H1 (cell line): ENCODE measurements at regions not wholly inside any gene's neighbourhood (a gene's known extent, or its start where the extent isn't known, plus 50 kb on each side); places are given as distances from the start of the nearest gene placed in this dataset.

Source experiments
- CTCF ChIA-PET: fragments of 300-600 bp; sonication (Branson Sonifier 250); formaldehyde crosslinking; loops from one replicate; lab custom pipeline; 2021; ENCODE audit not compliant: partially characterized antibody; lab: Charles Lee
- POLR2A ChIA-PET: fragments of 300-600 bp; sonication (Branson Sonifier 250); formaldehyde crosslinking; loops from one replicate; lab custom pipeline; 2021; ENCODE audit warnings: inconsistent platforms; ENCODE audit not compliant: partially characterized antibody; lab: Charles Lee
- DNase-seq, 2 experiments: peaks; one replicate each; pipeline versions ENCODE4 v3.0.0 to v3.0.0-alpha.2; 2010 to 2022; ENCODE audit warnings: low spot score in 2 of 2, low read depth in 1 of 2, mixed read lengths in 1 of 2
- FAIRE-seq: peaks from 2 replicates; lab custom pipeline; 2011; peaks lifted over from hg19 to GRCh38; lab: Jason Lieb, UNC
- H2AFZ ChIP-seq: 2 replicates; pipeline ENCODE4 v1.8.1; 2012; ENCODE audit warnings: low read length, inconsistent platforms
- H2AK5ac ChIP-seq: 2 replicates; pipeline ENCODE4 v1.6.1; 2013; ENCODE audit warnings: low read depth, low read length
- H2BK120ac ChIP-seq: replicated peaks from 2 replicates; pipeline ENCODE3; 2013; ENCODE audit warnings: low read depth, low read length, inconsistent platforms
- H2BK12ac ChIP-seq: 2 replicates; pipeline ENCODE4 v1.6.1; 2013; ENCODE audit warnings: low read depth, low read length
- H2BK15ac ChIP-seq: 2 replicates; pipeline ENCODE4 v1.6.1; 2013; ENCODE audit warnings: low read length
- H2BK20ac ChIP-seq: 2 replicates; pipeline ENCODE4 v1.6.1; 2013; ENCODE audit warnings: low read length
- H2BK5ac ChIP-seq: 2 replicates; pipeline ENCODE4 v1.6.1; 2013; ENCODE audit warnings: low read depth, low read length
- H3K14ac ChIP-seq: 2 replicates; pipeline ENCODE4 v1.6.1; 2013; ENCODE audit warnings: inconsistent platforms; ENCODE audit not compliant: insufficient read length
- H3K18ac ChIP-seq: 2 replicates; pipeline ENCODE4 v1.6.1; 2013; ENCODE audit warnings: low read length; ENCODE audit errors: extremely low read depth
- H3K23ac ChIP-seq: 2 replicates; pipeline ENCODE4 v1.6.1; 2013; ENCODE audit warnings: inconsistent platforms; ENCODE audit not compliant: insufficient read length
- H3K23me2 ChIP-seq: 2 replicates; pipeline ENCODE4 v1.6.1; 2013; ENCODE audit warnings: low read depth, low read length
- H3K27ac ChIP-seq: 2 replicates; pipeline ENCODE4 v1.6.1; 2011; ENCODE audit warnings: low read depth, low read length, inconsistent platforms
- H3K27me3 ChIP-seq, 4 experiments: replicated peaks in 1 of 4; 1 replicate in 1 of 4; 2 replicates in 3 of 4; pipeline versions ENCODE4 v1.6.1 to v1.8.1; 2011 to 2013; ENCODE audit warnings: low read length in 3 of 4, mild to moderate bottlenecking in 3 of 4, inconsistent platforms in 2 of 4, mixed read lengths in 2 of 4, moderate library complexity in 1 of 4; ENCODE audit not compliant: control insufficient read depth in 3 of 4, insufficient read depth in 3 of 4; ENCODE audit errors: extremely low read depth in 1 of 4
- H3K36me3 ChIP-seq, 4 experiments: 2 replicates each; pipeline versions ENCODE4 v1.6.1 to v1.8.1; 2011 to 2013; ENCODE audit warnings: mild to moderate bottlenecking in 4 of 4, low read length in 3 of 4, moderate library complexity in 2 of 4, control low read depth in 1 of 4, inconsistent platforms in 1 of 4; ENCODE audit not compliant: insufficient read depth in 4 of 4, control insufficient read depth in 2 of 4
- H3K4ac ChIP-seq: replicated peaks from 2 replicates; pipeline ENCODE3; 2013; ENCODE audit warnings: low read length, low read depth, mixed read lengths, inconsistent platforms; ENCODE audit not compliant: insufficient read length
- H3K4me1 ChIP-seq, 4 experiments: replicated peaks in 1 of 4; 1 replicate in 1 of 4; 2 replicates in 3 of 4; pipeline versions ENCODE4 v1.6.1 to v1.8.1; 2011 to 2013; ENCODE audit warnings: low read length in 3 of 4, inconsistent platforms in 2 of 4, mixed read lengths in 1 of 4; ENCODE audit not compliant: insufficient read depth in 4 of 4, control insufficient read depth in 3 of 4
- H3K4me2 ChIP-seq, 2 experiments: 2 replicates each; pipeline versions ENCODE4 v1.6.1 to v1.8.1; 2011 to 2013; ENCODE audit warnings: low read depth in 2 of 2, low read length in 2 of 2, control low read depth in 1 of 2, inconsistent platforms in 1 of 2, mild to moderate bottlenecking in 1 of 2; ENCODE audit not compliant: insufficient read depth in 1 of 2
- H3K4me3 ChIP-seq, 4 experiments: fragments of 200-600, 300-600 bp in 1 of 4; sonication (generic), shearing (Covaris generic), sonication (Bioruptor Twin) in 1 of 4; 2 replicates each; pipeline versions ENCODE4 v1.5.1 to v1.8.1; 2011 to 2016; ENCODE audit warnings: low read length in 4 of 4, low read depth in 3 of 4, control low read depth in 2 of 4, inconsistent platforms in 2 of 4, mild to moderate bottlenecking in 2 of 4, mixed read lengths in 1 of 4, moderate library complexity in 1 of 4; ENCODE audit not compliant: insufficient read depth in 2 of 4; ENCODE audit errors: extremely low read depth in 1 of 4
- H3K56ac ChIP-seq: replicated peaks from 2 replicates; pipeline ENCODE3; 2013; ENCODE audit warnings: low read depth, mild to moderate bottlenecking, mixed read lengths, low read length, inconsistent platforms; ENCODE audit not compliant: insufficient read length
- H3K79me1 ChIP-seq: 2 replicates; pipeline ENCODE4 v1.6.1; 2013; ENCODE audit warnings: low read depth, low read length, control low read depth
- H3K79me2 ChIP-seq, 2 experiments: 2 replicates each; pipeline versions ENCODE4 v1.6.1 to v1.8.1; 2012 to 2013; ENCODE audit warnings: low read length in 2 of 2, mild to moderate bottlenecking in 2 of 2, inconsistent platforms in 1 of 2; ENCODE audit not compliant: insufficient read depth in 2 of 2, control insufficient read depth in 1 of 2
- H3K9ac ChIP-seq, 4 experiments: replicated peaks in 1 of 4; 1 replicate in 1 of 4; 2 replicates in 3 of 4; pipeline versions ENCODE4 v1.6.1 to v1.8.1; 2011 to 2013; ENCODE audit warnings: low read depth in 3 of 4, low read length in 3 of 4, control low read depth in 2 of 4, mild to moderate bottlenecking in 2 of 4, moderate library complexity in 2 of 4, inconsistent platforms in 1 of 4; ENCODE audit errors: extremely low read depth in 1 of 4
- H3K9me3 ChIP-seq, 2 experiments: 2 replicates each; pipeline versions ENCODE4 v1.6.1 to v1.8.1; 2012 to 2013; ENCODE audit warnings: mild to moderate bottlenecking in 2 of 2, moderate library complexity in 2 of 2, control low read depth in 1 of 2, inconsistent platforms in 1 of 2, low read depth in 1 of 2, low read length in 1 of 2, mixed read lengths in 1 of 2; ENCODE audit not compliant: insufficient read depth in 2 of 2
- H4K20me1 ChIP-seq, 2 experiments: replicated peaks in 1 of 2; 2 replicates each; pipeline versions ENCODE3 to v1.8.1; 2011 to 2013; ENCODE audit warnings: inconsistent platforms in 2 of 2, low read length in 2 of 2, mild to moderate bottlenecking in 1 of 2; ENCODE audit not compliant: insufficient read depth in 2 of 2, control insufficient read depth in 1 of 2
- H4K5ac ChIP-seq: 2 replicates; pipeline ENCODE4 v1.6.1; 2013; ENCODE audit warnings: low read length, low read depth, mixed read lengths, inconsistent platforms; ENCODE audit not compliant: insufficient read length
- H4K8ac ChIP-seq: 2 replicates; pipeline ENCODE4 v1.8.0; 2013; ENCODE audit warnings: mild to moderate bottlenecking, moderate library complexity, low read length, inconsistent platforms; ENCODE audit not compliant: insufficient read depth; ENCODE audit errors: extremely low read depth
- H4K91ac ChIP-seq: replicated peaks from 2 replicates; pipeline ENCODE3; 2013; ENCODE audit warnings: low read length, mixed read lengths, inconsistent platforms; ENCODE audit not compliant: insufficient read length
- BRCA1 ChIP-seq: IDR thresholded peaks from 2 replicates; pipeline ENCODE4 v1.6.1; 2012; ENCODE audit warnings: low read depth, low read length, improper control_type of control experiment
- CBX5 ChIP-seq: fragments of 300-800, 300-1000 bp; sonication (generic); IDR thresholded peaks from 2 replicates; pipeline ENCODE4 v1.7.1; 2016; ENCODE audit warnings: antibody characterized with exemption, low read length, low read depth
- CEBPB ChIP-seq: IDR thresholded peaks from 2 replicates; pipeline ENCODE4 v1.6.1; 2012; ENCODE audit warnings: low read depth, low read length
- FOSL1 ChIP-seq: IDR thresholded peaks from 2 replicates; pipeline ENCODE4 v1.6.1; 2011; ENCODE audit warnings: mild to moderate bottlenecking, low read depth, low read length, moderate library complexity; ENCODE audit not compliant: insufficient read depth
- MAFK ChIP-seq: IDR thresholded peaks from 2 replicates; pipeline ENCODE4 v1.6.1; 2012; ENCODE audit warnings: low read depth, mild to moderate bottlenecking, improper control_type of control experiment, low read length
- RBBP5 ChIP-seq: IDR thresholded peaks from 2 replicates; pipeline ENCODE4 v1.7.1; 2012; ENCODE audit warnings: low read depth, mild to moderate bottlenecking, inconsistent platforms, low read length, moderate library complexity, borderline replicate concordance
- RXRA ChIP-seq: IDR thresholded peaks from 2 replicates; pipeline ENCODE4 v1.6.1; 2011; ENCODE audit warnings: low read depth, mild to moderate bottlenecking, low read length, moderate library complexity; ENCODE audit not compliant: insufficient read depth
- SP1 ChIP-seq: IDR thresholded peaks from 2 replicates; pipeline ENCODE4 v1.6.1; 2011; ENCODE audit warnings: low read depth, low read length
- TEAD4 ChIP-seq: IDR thresholded peaks from 2 replicates; pipeline ENCODE4 v1.6.1; 2012; ENCODE audit warnings: low read depth, low read length, inconsistent platforms, mixed read lengths
- USF2 ChIP-seq: IDR thresholded peaks from 2 replicates; pipeline ENCODE4 v1.6.1; 2011; ENCODE audit warnings: low read length, improper control_type of control experiment
- WGBS, 2 experiments: shearing (Covaris generic) in 1 of 2; methylation state at CpG; one replicate each; pipeline versions ENCODE4 v1.1.6 to v1.1.7; 2013 to 2015; ENCODE audit warnings: low lambda C conversion rate in 2 of 2, mixed read lengths in 2 of 2, inconsistent platforms in 1 of 2, low coverage in 1 of 2, missing lambda C conversion rate in 1 of 2; ENCODE audit not compliant: insufficient replicate concordance in 2 of 2, insufficient coverage in 1 of 2, insufficient read length in 1 of 2; ENCODE audit errors: extremely low coverage in 1 of 2, missing lambda C conversion rate in 1 of 2; 5-methylcytosine and 5-hydroxymethylcytosine counted together
- TF ChIP-seq, protein P1 (sequence below): IDR thresholded peaks from 2 replicates; pipeline ENCODE4 v1.6.1; 2012; ENCODE audit warnings: inconsistent platforms
- TF ChIP-seq, protein P2 (sequence below): IDR thresholded peaks from 2 replicates; pipeline ENCODE4 v1.6.1; 2011; ENCODE audit warnings: low read depth, mild to moderate bottlenecking, low read length; ENCODE audit not compliant: insufficient read depth

- H3K56ac ChIP-seq: no peak overlapping the region
- no peak overlapping the region for H3K4ac ChIP-seq
- H2BK20ac ChIP-seq: no peak overlapping the region
- POLR2A ChIA-PET: no interaction called here
- CTCF ChIA-PET: no interaction called here
- H4K20me1 ChIP-seq: no peaks in the 10 kb centered on the region
- no peak overlapping the region for H3K18ac ChIP-seq
- H2AK5ac ChIP-seq: peak overlapping the region; percentile 33; the same call in 1 of the 2 replicates
- no peak overlapping the region for H4K5ac ChIP-seq
- H3K36me3 ChIP-seq: no peaks in the 10 kb centered on the region
- H4K8ac ChIP-seq: no peak overlapping the region
- H3K79me2 ChIP-seq: no peaks in the 10 kb centered on the region
- 94% methylated on average over 2 of the region's 2 CpGs; no CpG with 5 or more reads in 1 of the 2 experiments for WGBS, 2 experiments
- H2BK5ac ChIP-seq: no peak overlapping the region
- no peak overlapping the region for H3K4me3 ChIP-seq
- no peak overlapping the region for H3K27ac ChIP-seq
- no peak overlapping the region for H2BK12ac ChIP-seq
- H3K14ac ChIP-seq: no peak overlapping the region
- H3K79me1 ChIP-seq: no peaks in the 10 kb centered on the region
- H3K23me2 ChIP-seq: no peaks in the 10 kb centered on the region
- no peak overlapping the region for H3K23ac ChIP-seq
- DNase-seq (no peak), FAIRE-seq (no peak)
- no peak overlapping the region for H2BK120ac ChIP-seq
- no peak overlapping the region for H4K91ac ChIP-seq
- no peaks in the 10 kb centered on the region for H3K4me1 ChIP-seq
- H3K27me3 ChIP-seq: no peaks in the 10 kb centered on the region
- H3K9ac ChIP-seq: no peak overlapping the region
- no peak overlapping the region for H3K4me2 ChIP-seq
- no peak overlapping the region for H2AFZ ChIP-seq
- peaks cover 7 to 10% of the 10 kb centered on the region in 2 experiments; a peak in 1 of 4 replicates for H3K9me3 ChIP-seq
- H2BK15ac ChIP-seq: no peak overlapping the region
- TF ChIP-seq BRCA1: no peak
- TF ChIP-seq MAFK: no peak
- no peak for TF ChIP-seq RXRA
- TF ChIP-seq, protein P1, sequence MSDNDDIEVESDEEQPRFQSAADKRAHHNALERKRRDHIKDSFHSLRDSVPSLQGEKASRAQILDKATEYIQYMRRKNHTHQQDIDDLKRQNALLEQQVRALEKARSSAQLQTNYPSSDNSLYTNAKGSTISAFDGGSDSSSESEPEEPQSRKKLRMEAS: no peak
- no peak for TF ChIP-seq USF2
- TF ChIP-seq SP1: no peak
- TF ChIP-seq RBBP5: no peak
- no peak for TF ChIP-seq FOSL1
- TF ChIP-seq TEAD4: no peak
- TF ChIP-seq CBX5: no peak
- TF ChIP-seq, protein P2, sequence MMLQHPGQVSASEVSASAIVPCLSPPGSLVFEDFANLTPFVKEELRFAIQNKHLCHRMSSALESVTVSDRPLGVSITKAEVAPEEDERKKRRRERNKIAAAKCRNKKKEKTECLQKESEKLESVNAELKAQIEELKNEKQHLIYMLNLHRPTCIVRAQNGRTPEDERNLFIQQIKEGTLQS: no peak
- TF ChIP-seq CEBPB: no peak
Observed at GRCh38 chr16:9509663-9510062, 418.2 kb downstream of the HAPSTR1 start.
